HepG2 (cell line): ENCODE measurements at regions not wholly inside any gene's neighbourhood (a gene's known extent, or its start where the extent isn't known, plus 50 kb on each side); places are given as distances from the start of the nearest gene placed in this dataset.

Source experiments
- ELF3 ChIP-seq: IDR thresholded peaks from 2 replicates; pipeline ENCODE4 v1.6.1; 2016; ENCODE audit warnings: missing genetic modification reagents, missing compliant biosample characterization
- FOXP1 ChIP-seq, 2 experiments: fragments of 450-650 bp in 1 of 2; IDR thresholded peaks; 2 replicates each; pipeline ENCODE4 v1.6.1; 2017 to 2018; ENCODE audit warnings: antibody characterized with exemption in 1 of 2
- GATAD1 ChIP-seq: IDR thresholded peaks from 2 replicates; pipeline ENCODE4 v1.6.1; 2016; ENCODE audit warnings: missing genetic modification reagents, missing compliant biosample characterization
- HNRNPLL ChIP-seq: fragments of 200-400 bp; formaldehyde crosslinking; IDR thresholded peaks from 2 replicates; pipeline ENCODE4 v1.6.1; 2017; ENCODE audit warnings: mild to moderate bottlenecking, low read depth, low read length; ENCODE audit not compliant: poor library complexity, severe bottlenecking
- HOXA9 ChIP-seq: sonication (generic); formaldehyde crosslinking; IDR thresholded peaks from 2 replicates; pipeline ENCODE4 v1.8.1; 2022; ENCODE audit warnings: missing genetic modification reagents, mild to moderate bottlenecking, moderate library complexity, borderline replicate concordance
- LBX2 ChIP-seq: sonication (generic); formaldehyde crosslinking; IDR thresholded peaks from 2 replicates; pipeline ENCODE4 v1.5.0; 2020; ENCODE audit warnings: missing genetic modification reagents, mild to moderate bottlenecking, borderline replicate concordance
- PHB2 ChIP-seq: fragments of 450-650 bp; IDR thresholded peaks from 2 replicates; pipeline ENCODE4 v1.6.1; 2018; ENCODE audit not compliant: partially characterized antibody
- POLR2A ChIP-seq, 2 experiments: IDR thresholded peaks; 2 replicates each; pipeline ENCODE4 v1.6.1; 2011; ENCODE audit warnings: low read depth in 2 of 2, low read length in 2 of 2, mild to moderate bottlenecking in 1 of 2, moderate library complexity in 1 of 2; ENCODE audit not compliant: insufficient read depth in 1 of 2
- POLR2G ChIP-seq: fragments of 200-400 bp; formaldehyde crosslinking; IDR thresholded peaks from 2 replicates; pipeline ENCODE4 v1.6.1; 2018; ENCODE audit warnings: mild to moderate bottlenecking, low read depth, low read length, moderate library complexity
- SNAPC5 ChIP-seq: sonication (generic); formaldehyde crosslinking; IDR thresholded peaks from 2 replicates; pipeline ENCODE4 v1.8.1; 2023; ENCODE audit warnings: mild to moderate bottlenecking, missing genetic modification reagents, borderline replicate concordance
- SRY ChIP-seq: sonication (generic); formaldehyde crosslinking; IDR thresholded peaks from 2 replicates; pipeline ENCODE4 v1.8.0; 2022; ENCODE audit warnings: mild to moderate bottlenecking, missing genetic modification reagents
- STAT6 ChIP-seq: sonication (generic); formaldehyde crosslinking; IDR thresholded peaks from 2 replicates; pipeline ENCODE4 v1.4.0; 2020; ENCODE audit warnings: missing genetic modification reagents, mild to moderate bottlenecking, borderline replicate concordance
- ZBTB46 ChIP-seq: sonication (generic); formaldehyde crosslinking; IDR thresholded peaks from 2 replicates; pipeline ENCODE4 v1.4.0; 2020; ENCODE audit warnings: mild to moderate bottlenecking, missing genetic modification reagents, borderline replicate concordance
- ZMAT5 ChIP-seq: sonication (generic); formaldehyde crosslinking; IDR thresholded peaks from 2 replicates; pipeline ENCODE4 v1.5.0; 2020; ENCODE audit warnings: mild to moderate bottlenecking, low read depth, missing genetic modification reagents, borderline replicate concordance
- ZNF121 ChIP-seq: sonication (generic); formaldehyde crosslinking; IDR thresholded peaks from 2 replicates; pipeline ENCODE4 v1.5.0; 2020; ENCODE audit warnings: mild to moderate bottlenecking, missing genetic modification reagents
- ZNF17 ChIP-seq: sonication (generic); formaldehyde crosslinking; IDR thresholded peaks from 2 replicates; pipeline ENCODE4 v1.5.0; 2020; ENCODE audit warnings: mild to moderate bottlenecking, missing genetic modification reagents
- ZNF280B ChIP-seq: sonication (generic); formaldehyde crosslinking; IDR thresholded peaks from 2 replicates; pipeline ENCODE4 v1.5.0; 2020; ENCODE audit warnings: missing genetic modification reagents, mild to moderate bottlenecking, borderline replicate concordance
- ZNF337 ChIP-seq: sonication (generic); formaldehyde crosslinking; IDR thresholded peaks from 2 replicates; pipeline ENCODE4 v1.5.1; 2020; ENCODE audit warnings: missing genetic modification reagents, low read depth, mild to moderate bottlenecking, borderline replicate concordance
- ZNF343 ChIP-seq: sonication (generic); formaldehyde crosslinking; IDR thresholded peaks from 2 replicates; pipeline ENCODE4 v1.4.0; 2020; ENCODE audit warnings: mild to moderate bottlenecking, missing genetic modification reagents
- ZNF674 ChIP-seq: sonication (generic); formaldehyde crosslinking; IDR thresholded peaks from 2 replicates; pipeline ENCODE4 v1.5.0; 2020; ENCODE audit warnings: low read depth, mild to moderate bottlenecking, missing genetic modification reagents
- ZNF781 ChIP-seq: sonication (generic); formaldehyde crosslinking; IDR thresholded peaks from 2 replicates; pipeline ENCODE4 v1.5.1; 2020; ENCODE audit warnings: borderline replicate concordance, mild to moderate bottlenecking, missing genetic modification reagents; ENCODE audit errors: not compliant biosample characterization
- ZNF878 ChIP-seq: sonication (generic); formaldehyde crosslinking; IDR thresholded peaks from 2 replicates; pipeline ENCODE4 v1.8.1; 2023; ENCODE audit warnings: mild to moderate bottlenecking, missing genetic modification reagents, moderate library complexity

- TF ChIP-seq ZBTB46 (CRISPR knock-in tag) (peak; percentile 85; the same call in 1 of the 2 replicates), ZNF343 (CRISPR knock-in tag) (0 out of 2 replicates have a peak, but pooled peaks have one; percentile 44), ZNF121 (CRISPR knock-in tag) (peak; percentile 61; the same call in 1 of the 2 replicates), ZNF337 (CRISPR knock-in tag) (peak; percentile 94), ZNF17 (CRISPR knock-in tag) (no peak), ELF3 (CRISPR knock-in tag) (peak; percentile 93), FOXP1 (IDR thresholded peaks at IDR 0.05) (peak; percentile 82), FOXP1 (CRISPR knock-in tag; IDR thresholded peaks at IDR 0.05) (peak; percentile 96), ZNF878 (CRISPR knock-in tag) (peak; percentile 95), POLR2A (IDR thresholded peaks at IDR 0.05; ENCODE audit: insufficient read depth in 1 of 2, low read depth in 2 of 2, low read length in 2 of 2) (peak; percentile 58 to 59; a peak in 3 of 4 replicates), SRY (CRISPR knock-in tag) (no peak), ZMAT5 (CRISPR knock-in tag) (no peak), GATAD1 (CRISPR knock-in tag) (peak; percentile 68), LBX2 (no peak), ZNF674 (CRISPR knock-in tag) (no peak), HOXA9 (no peak), HNRNPLL (no peak), ZNF280B (no peak), SNAPC5 (0 out of 2 replicates have a peak, but pooled peaks have one; percentile 47), ZNF781 (CRISPR knock-in tag) (peak; percentile 57), PHB2 (no peak), POLR2G (peak; percentile 87), STAT6 (peak; percentile 91)
These were observed 321.0 kb downstream of the RPS6KC1 start (continued) for GRCh38 chr1:213371847-213372619.
